SH-SY5Y (cell line): ENCODE measurements at regions not wholly inside any gene's neighbourhood (a gene's known extent, or its start where the extent isn't known, plus 50 kb on each side); places are given as distances from the start of the nearest gene placed in this dataset.

Experiments
- GATA2 ChIP-seq: IDR thresholded peaks from 2 replicates; pipeline ENCODE4 v1.6.1; 2011; ENCODE audit warnings: mild to moderate bottlenecking, low read depth, low read length
- GATA3 ChIP-seq: IDR thresholded peaks from 2 replicates; pipeline ENCODE4 v1.6.1; 2011; ENCODE audit warnings: low read depth, mild to moderate bottlenecking, low read length, moderate library complexity

GRCh38 chr13:109945206-109945960 lies 159.0 kb upstream of the IRS2 start:
- TF ChIP-seq GATA2 = no peak
- no peak for TF ChIP-seq GATA3
